Epithelial cell of proximal tubule (primary cell): ENCODE measurements at regions not wholly inside any gene's neighbourhood (a gene's known extent, or its start where the extent isn't known, plus 50 kb on each side); places are given as distances from the start of the nearest gene placed in this dataset.

Experiments
- DNase-seq: peaks from one replicate; pipeline ENCODE4 v3.0.0-alpha.2; 2011; ENCODE audit warnings: low read depth
- H3K4me3 ChIP-seq: 2 replicates; pipeline ENCODE4 v1.5.1; 2011; ENCODE audit warnings: low read depth, mild to moderate bottlenecking, low read length
- TF ChIP-seq, protein P1 (sequence below): conservative IDR thresholded peaks from 2 replicates; pipeline ENCODE4 v1.5.1; 2012; ENCODE audit warnings: low read depth, mild to moderate bottlenecking, low read length

DNA sequence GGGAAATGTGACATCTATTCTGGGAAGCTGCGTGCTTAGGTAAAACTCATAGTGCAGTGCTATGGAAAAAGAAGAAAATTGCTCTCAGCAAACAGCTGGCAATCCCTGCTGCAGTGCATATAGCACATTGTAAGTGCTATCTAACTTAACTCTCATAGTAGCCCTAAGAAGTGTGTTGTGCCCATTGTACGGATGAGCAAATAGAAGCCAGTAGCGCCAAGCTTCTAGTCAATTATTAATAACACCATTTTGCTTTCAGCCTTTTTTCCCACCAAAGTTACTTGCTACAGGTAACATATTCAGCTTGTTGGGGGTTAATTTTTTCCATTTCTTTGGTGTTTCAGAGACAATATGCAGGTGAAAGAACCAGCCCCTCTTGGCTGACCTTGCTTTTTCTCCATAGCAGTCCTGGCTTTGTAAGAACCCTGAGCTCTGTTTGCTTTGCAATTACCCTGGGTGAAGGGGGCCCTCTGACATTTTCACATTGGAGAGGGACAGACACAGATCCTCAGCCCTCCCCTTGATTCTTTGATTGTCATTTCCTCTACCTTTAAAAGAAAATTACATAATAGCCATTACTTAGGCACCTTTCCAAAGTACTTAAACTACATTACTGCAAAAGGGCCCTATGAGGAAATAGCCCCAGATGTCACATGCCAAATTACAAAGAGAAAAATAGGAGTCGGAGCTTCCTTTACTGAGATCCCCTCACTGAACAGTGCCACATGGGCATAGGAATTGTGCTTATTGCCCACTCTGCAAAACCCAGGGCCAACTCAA, 576.2 kb upstream of the TBX3 start:
- no peak for DNase-seq
- TF ChIP-seq, protein P1, sequence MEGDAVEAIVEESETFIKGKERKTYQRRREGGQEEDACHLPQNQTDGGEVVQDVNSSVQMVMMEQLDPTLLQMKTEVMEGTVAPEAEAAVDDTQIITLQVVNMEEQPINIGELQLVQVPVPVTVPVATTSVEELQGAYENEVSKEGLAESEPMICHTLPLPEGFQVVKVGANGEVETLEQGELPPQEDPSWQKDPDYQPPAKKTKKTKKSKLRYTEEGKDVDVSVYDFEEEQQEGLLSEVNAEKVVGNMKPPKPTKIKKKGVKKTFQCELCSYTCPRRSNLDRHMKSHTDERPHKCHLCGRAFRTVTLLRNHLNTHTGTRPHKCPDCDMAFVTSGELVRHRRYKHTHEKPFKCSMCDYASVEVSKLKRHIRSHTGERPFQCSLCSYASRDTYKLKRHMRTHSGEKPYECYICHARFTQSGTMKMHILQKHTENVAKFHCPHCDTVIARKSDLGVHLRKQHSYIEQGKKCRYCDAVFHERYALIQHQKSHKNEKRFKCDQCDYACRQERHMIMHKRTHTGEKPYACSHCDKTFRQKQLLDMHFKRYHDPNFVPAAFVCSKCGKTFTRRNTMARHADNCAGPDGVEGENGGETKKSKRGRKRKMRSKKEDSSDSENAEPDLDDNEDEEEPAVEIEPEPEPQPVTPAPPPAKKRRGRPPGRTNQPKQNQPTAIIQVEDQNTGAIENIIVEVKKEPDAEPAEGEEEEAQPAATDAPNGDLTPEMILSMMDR, result no peak
- H3K4me3 ChIP-seq, result no peak overlapping the region

DNA sequence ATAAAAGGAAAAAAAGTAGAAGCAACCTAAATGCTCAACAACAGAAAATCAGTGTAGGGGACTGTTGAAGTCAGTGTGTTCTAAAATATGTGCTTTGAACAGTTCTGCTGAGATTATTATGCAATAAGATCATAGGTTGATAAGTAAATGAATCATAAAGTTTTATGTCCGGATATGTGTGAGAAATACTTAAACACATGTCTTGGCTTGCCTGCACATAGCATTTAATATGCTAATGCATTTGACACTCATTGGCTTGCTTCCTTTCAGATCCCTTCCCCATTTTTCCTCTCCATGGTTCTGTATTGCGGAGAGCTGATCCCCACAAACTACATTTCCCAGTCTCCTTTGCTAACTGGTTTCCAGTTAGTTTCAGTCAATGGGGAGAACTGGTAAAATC, 573.8 kb upstream of the TBX3 start:
- no peak for DNase-seq
- no peak overlapping the region for H3K4me3 ChIP-seq
- TF ChIP-seq, protein P1, result no peak

DNA sequence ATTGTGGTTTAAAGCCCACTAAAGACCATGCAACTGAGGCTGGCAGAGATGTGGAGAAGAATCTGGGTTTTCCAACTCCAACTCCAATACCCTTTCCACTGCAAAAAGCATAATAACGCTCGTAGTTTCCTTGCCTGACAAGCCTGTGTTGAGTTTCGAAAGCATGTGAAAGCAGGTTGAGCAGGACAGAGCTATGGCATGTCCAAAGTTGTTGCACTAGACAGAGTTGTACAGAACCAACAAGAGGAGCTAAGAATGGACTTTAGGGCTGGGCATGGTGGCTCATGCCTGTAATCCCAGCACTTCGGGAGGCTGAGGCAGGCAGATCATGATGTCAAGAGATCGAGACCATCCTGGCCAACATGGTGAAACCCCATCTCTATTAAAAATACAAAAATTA, 572.0 kb upstream of the TBX3 start:
- H3K4me3 ChIP-seq, result no peak overlapping the region
- TF ChIP-seq, protein P1, result no peak
- DNase-seq, result no peak

DNA sequence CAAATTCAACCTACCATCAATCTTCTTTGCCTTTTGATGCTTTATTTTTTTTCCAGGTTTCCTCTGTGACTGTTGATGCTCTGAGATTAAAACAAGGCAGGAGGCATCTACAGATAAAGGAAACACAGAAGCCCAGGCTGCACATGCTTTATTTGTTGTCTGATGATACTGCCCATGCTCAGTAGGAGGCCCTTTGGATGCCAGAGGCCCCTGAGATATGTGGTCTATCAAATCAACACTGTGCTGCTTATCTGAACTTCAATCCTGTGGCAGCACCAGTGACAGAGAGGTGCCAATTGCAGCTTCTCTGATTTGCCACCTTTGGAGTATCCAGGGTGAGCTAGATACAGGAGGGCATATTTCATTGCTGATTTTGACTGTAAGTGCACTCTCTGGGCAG, 571.3 kb upstream of the TBX3 start:
- no peak overlapping the region for H3K4me3 ChIP-seq
- DNase-seq, result no peak
- TF ChIP-seq, protein P1, result no peak

DNA sequence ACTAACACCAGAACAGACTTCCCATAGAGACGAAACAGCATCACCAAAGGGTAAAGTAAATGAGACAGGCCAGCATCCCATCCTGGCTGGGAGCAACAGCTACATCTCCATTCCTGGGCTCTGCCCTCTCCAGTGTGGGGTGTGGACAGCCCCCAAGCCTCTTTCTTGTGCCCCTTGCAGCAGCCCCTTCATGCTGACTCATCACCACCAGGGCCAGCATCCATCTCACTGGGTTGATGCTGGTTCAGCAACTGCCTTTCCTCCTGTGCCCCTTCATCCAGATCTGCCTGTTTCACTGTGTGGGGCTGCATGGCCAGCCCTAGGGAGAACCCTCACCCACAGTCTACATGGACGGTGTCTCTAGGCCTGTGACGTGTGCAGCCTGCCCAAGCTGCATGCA, 569.1 kb upstream of the TBX3 start:
- no peak for DNase-seq
- no peak overlapping the region for H3K4me3 ChIP-seq
- TF ChIP-seq, protein P1, result no peak

DNA sequence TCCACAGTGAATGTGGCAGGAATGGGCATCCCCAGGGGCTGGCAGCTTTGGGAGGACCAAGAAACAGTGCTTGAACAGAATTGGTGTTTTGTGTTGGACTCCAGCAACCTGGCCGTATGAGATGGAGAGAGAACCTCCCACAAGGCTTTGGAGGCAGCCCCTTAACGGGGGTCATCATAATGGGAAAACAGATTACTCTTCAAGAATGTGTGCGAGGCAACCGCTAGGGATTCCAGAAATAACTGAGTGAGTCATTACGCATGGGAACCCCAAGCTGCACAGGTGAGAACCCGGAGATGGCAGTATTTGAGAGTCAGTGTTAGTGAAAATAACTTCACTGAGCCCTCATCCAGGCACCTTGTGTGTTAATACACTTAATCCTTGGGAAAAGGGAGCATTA, 567.8 kb upstream of the TBX3 start:
- TF ChIP-seq, protein P1, result no peak
- no peak for DNase-seq
- no peak overlapping the region for H3K4me3 ChIP-seq

DNA sequence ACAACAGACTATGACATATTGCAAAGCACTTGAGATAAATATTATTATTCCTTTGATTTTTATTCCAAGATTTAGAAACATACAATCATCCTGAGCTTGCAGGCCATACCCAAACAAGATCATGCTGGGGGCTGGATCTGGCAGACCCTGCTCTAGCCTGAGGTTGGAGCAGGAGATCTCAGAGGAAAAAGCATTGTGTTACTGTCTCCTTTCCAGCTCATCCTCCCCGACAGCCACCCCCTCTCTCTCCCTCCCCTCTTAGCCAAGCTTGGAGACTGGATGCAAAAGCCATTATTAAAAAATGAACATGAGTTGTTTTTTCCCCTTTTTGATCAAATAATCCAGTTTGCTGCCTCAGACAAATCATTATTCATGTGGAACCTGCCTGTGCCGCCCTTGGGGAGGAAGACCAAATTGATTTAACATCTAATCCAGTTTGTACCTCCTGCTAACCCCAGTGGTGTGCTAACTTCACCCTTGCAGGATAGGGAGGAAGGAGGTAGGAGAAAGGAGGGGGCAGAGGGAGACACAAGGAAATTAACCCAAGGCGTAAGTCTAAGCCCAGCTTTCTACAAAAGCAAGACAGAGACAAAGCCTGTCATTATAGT, 565.8 kb upstream of the TBX3 start:
- no peak overlapping the region for H3K4me3 ChIP-seq
- DNase-seq, result no peak
- TF ChIP-seq, protein P1, result no peak
